ENCODE measurements at regions not wholly inside any gene's neighbourhood (a gene's known extent, or its start where the extent isn't known, plus 50 kb on each side); places are given as distances from the start of the nearest gene placed in this dataset.

GRCh38 chr18:43570593-43570992 lies 293.3 kb upstream of the SYT4 start:
- TF ChIP-seq CTCF (IDR thresholded peaks at IDR 0.05; ENCODE audit: low read depth, low read length), result no peak
- TF ChIP-seq POLR2A (IDR thresholded peaks at IDR 0.05; ENCODE audit: extremely low read depth, insufficient read length), result no peak
- no peak for TF ChIP-seq MAX (IDR thresholded peaks at IDR 0.05; ENCODE audit: low read depth, low read length)
- TF ChIP-seq MYC (IDR thresholded peaks at IDR 0.05; ENCODE audit: low read depth, low read length), result no peak
